Activated naive CD8-positive, alpha-beta T cell treated with anti-CD3 and anti-CD28 coated beads, Interleukin-2, amount 50 U/mL, for 24 hours (primary cell): ENCODE measurements at regions not wholly inside any gene's neighbourhood (a gene's known extent, or its start where the extent isn't known, plus 50 kb on each side); places are given as distances from the start of the nearest gene placed in this dataset.
"Not testable (repeated sequence)": the region's sequence is repeated elsewhere in the genome, so short reads cannot be mapped to it uniquely, and the experiment has no call there.

Experiments
- ATAC-seq: fragments of 150-1000 bp; cut with Tn5 transposase; one replicate; pipeline ENCODE4 v1.10.0; 2021
- DNase-seq: peaks from one replicate; pipeline ENCODE4 v3.0.0; 2021
- H3K27ac Mint-ChIP-seq: one replicate; pipeline ENCODE4 v1.8.0; 2021; ENCODE audit warnings: mild to moderate bottlenecking, mixed read lengths
- H3K27me3 Mint-ChIP-seq: one replicate; pipeline ENCODE4 v1.8.0; 2021; ENCODE audit warnings: mixed read lengths
- H3K36me3 Mint-ChIP-seq: one replicate; pipeline ENCODE4 v1.8.0; 2021; ENCODE audit warnings: low read depth, mixed read lengths
- H3K4me1 Mint-ChIP-seq: one replicate; pipeline ENCODE4 v1.8.0; 2021; ENCODE audit warnings: mixed read lengths
- H3K4me3 Mint-ChIP-seq: one replicate; pipeline ENCODE4 v1.8.0; 2021; ENCODE audit warnings: mild to moderate bottlenecking, moderate library complexity, mixed read lengths
- H3K9me3 Mint-ChIP-seq: one replicate; pipeline ENCODE4 v1.8.0; 2021; ENCODE audit warnings: mixed read lengths

DNA sequence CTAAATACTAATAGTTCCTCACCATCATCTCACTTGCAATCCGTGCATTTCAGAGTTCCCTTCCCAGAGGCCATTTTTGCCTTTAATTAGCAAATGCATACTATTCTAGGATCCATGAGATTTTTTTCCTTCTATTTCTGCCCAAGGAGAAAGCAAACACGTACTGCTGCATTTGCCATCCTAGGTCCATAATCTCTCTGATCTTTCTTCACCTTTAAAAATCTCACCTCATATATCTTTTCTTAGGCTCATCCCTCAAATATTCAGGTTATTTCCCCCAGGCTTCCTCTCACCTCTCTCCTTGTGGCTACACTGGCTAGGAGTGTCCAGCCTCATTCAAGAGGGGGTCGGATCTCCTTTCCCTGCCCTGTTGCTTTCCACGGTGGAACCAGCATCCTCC, 338.6 kb downstream of the SETD4 start:
- DNase-seq (no peak), ATAC-seq (no peak)
- Mint-ChIP-seq H3K4me3 (no peak overlapping the region), H3K36me3 (no peaks in the 10 kb centered on the region), H3K4me1 (no peaks in the 10 kb centered on the region), H3K27me3 (peaks cover 4% of the 10 kb centered on the region), H3K27ac (no peak overlapping the region), H3K9me3 (no peaks in the 10 kb centered on the region)

DNA sequence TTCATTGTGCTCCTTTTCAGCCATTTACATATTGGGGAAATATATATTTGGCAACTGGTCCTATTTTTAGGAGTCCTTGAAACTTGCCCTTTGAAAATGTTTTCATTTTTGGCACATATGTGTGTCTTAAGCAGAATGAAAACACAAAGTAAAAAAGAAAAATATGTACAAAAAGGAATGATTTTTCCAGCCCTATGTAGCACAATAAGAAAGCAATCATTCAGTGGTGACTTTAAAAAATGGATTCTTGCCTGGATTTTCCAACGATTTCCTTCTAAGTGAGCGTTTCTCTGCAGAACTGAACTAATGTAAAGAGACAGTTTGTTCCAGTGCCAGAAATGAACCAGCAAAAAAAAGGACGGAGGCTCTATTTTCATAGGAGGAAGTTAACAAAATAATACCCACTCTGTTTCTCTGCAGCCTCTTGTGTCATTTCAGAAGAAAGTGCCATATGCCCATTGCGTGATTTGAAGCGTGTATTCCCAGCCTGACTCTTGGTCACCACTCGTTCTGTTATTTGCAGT, 340.1 kb downstream of the SETD4 start:
- H3K36me3 Mint-ChIP-seq: no peaks in the 10 kb centered on the region
- H3K4me1 Mint-ChIP-seq: no peaks in the 10 kb centered on the region
- peaks cover 3% of the 10 kb centered on the region for H3K27me3 Mint-ChIP-seq
- H3K27ac Mint-ChIP-seq: no peak overlapping the region
- ATAC-seq (no peak), DNase-seq (no peak)
- H3K9me3 Mint-ChIP-seq: no peaks in the 10 kb centered on the region
- H3K4me3 Mint-ChIP-seq: no peak overlapping the region

DNA sequence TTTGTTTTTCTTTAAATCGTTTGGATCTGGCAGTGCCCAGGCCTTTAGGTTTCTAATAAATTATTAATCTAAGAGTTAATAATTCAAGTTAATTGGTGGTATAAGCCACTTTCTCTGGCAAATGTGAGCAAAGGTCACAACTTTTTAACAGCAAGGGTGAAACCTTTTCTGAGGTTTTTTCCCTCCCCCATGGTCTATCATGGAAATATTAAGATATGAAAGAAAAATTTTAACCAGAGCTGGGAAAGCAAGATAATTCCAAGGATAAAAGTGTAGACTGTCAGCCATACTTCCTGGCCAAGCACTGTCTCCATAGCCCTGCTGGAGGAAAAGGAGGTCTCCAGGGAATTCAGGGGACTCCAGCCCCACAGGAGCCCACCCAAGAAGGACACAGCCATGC, 341.2 kb downstream of the SETD4 start:
- Mint-ChIP-seq H3K4me1 (no peaks in the 10 kb centered on the region), H3K27me3 (peaks cover 3% of the 10 kb centered on the region), H3K36me3 (no peaks in the 10 kb centered on the region), H3K4me3 (no peak overlapping the region), H3K9me3 (no peaks in the 10 kb centered on the region), H3K27ac (no peak overlapping the region)
- DNase-seq (no peak), ATAC-seq (no peak)

DNA sequence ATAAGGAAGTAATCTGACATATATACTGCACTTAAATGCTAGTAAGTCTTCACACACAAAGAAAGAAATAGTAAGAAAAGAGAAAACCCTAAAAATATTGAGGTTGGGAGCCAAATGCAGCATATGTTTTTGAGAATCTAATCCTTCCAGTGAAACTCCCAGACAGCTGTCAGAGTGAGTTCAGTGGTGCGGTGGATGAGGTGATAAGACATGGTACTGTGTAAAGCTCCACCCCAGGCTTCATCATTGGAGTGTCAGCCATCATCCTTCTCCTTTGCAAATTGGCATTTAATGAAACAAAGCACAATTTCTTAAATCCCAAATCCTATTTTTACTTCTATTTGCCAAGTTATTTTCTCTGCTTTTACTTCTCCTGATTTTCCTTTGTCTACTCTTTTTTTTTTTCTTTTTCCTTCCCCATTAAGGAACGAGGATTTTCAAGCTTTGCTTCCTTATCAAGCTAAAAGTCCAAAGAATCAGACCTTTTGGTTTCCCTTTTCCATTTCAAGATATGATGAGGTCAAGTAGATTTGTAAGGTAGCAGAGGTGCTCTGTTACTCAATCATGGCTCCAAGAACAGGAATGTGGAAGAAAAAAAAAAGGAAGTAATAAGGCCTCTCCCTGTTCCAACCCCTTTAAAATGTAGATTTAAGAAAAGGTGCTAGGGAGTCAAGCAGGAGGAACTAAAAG, 343.3 kb downstream of the SETD4 start:
- Mint-ChIP-seq H3K36me3 (no peaks in the 10 kb centered on the region), H3K27me3 (peaks cover 8% of the 10 kb centered on the region), H3K4me3 (no peak overlapping the region), H3K4me1 (no peaks in the 10 kb centered on the region), H3K27ac (no peak overlapping the region), H3K9me3 (no peaks in the 10 kb centered on the region)
- ATAC-seq: no peak
- DNase-seq: no peak

DNA sequence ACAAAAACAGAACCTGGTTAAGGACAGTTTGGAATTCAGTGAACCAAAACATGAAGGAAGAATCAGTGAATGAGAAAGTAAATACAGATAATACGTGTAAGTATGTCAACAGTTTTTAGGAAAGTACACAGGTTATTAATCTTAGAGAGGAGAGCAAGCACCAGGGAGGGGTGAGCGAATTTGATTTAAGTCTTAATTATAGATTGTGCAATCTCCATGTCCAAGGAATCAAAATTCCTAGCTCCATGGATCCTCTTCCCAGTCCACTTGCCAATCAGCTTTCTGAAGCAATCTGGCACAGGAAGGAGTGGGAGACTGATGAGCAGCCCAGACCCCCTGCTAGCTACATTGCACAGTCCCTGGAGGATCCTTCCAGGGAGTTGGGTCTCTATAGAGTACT, 346.4 kb downstream of the SETD4 start:
- Mint-ChIP-seq H3K4me1 (no peaks in the 10 kb centered on the region), H3K27ac (no peak overlapping the region), H3K4me3 (no peak overlapping the region), H3K27me3 (peaks cover 8% of the 10 kb centered on the region), H3K9me3 (no peaks in the 10 kb centered on the region), H3K36me3 (no peaks in the 10 kb centered on the region)
- DNase-seq (no peak), ATAC-seq (no peak)

DNA sequence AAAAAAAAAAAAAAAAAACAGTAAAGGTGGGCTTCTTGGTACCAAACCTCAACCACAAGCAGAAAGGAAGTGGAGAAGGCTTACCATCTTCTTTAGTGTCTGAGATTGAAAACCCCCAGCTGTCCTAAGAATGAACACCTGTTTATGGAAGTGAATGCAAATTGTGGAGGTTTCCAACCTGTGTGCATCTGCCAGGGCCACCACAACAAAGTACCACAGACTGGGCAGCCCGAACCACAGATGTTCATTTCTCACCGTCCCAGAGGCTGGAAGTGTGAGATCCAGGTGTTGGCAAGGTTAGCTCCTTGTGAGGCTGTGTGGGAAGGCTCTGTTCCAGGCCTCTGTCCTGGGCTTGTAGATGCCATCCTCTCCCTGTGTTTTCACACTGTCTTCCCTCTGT, 348.7 kb downstream of the SETD4 start:
- no peaks in the 10 kb centered on the region for H3K36me3 Mint-ChIP-seq
- DNase-seq (no peak), ATAC-seq (no peak)
- H3K4me1 Mint-ChIP-seq: no peaks in the 10 kb centered on the region
- peaks cover 8% of the 10 kb centered on the region for H3K27me3 Mint-ChIP-seq
- no peak overlapping the region for H3K4me3 Mint-ChIP-seq
- no peaks in the 10 kb centered on the region for H3K9me3 Mint-ChIP-seq
- H3K27ac Mint-ChIP-seq: no peak overlapping the region

DNA sequence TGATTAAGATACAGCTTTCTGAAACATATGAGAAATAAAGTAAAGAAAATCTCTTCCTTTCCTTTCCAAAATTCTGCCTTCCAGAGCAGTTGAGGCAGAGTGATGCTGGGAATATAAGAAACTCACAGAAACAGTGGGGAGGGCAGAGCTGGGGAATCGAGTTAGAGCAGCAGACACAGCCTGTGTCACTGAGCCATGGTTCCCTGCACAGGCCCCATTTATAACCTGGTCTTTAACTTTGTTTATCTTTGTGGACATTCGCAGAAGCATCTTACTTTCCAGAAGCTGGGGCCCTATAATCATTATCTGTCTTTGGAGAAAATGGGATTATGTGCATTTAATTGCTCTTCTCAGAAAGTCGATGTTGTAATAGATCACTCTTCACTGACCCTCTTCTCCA, 349.1 kb downstream of the SETD4 start:
- H3K9me3 Mint-ChIP-seq: no peaks in the 10 kb centered on the region
- H3K27me3 Mint-ChIP-seq: peaks cover 8% of the 10 kb centered on the region
- no peak overlapping the region for H3K4me3 Mint-ChIP-seq
- H3K36me3 Mint-ChIP-seq: no peaks in the 10 kb centered on the region
- ATAC-seq: no peak
- no peaks in the 10 kb centered on the region for H3K4me1 Mint-ChIP-seq
- no peak for DNase-seq
- H3K27ac Mint-ChIP-seq: no peak overlapping the region

DNA sequence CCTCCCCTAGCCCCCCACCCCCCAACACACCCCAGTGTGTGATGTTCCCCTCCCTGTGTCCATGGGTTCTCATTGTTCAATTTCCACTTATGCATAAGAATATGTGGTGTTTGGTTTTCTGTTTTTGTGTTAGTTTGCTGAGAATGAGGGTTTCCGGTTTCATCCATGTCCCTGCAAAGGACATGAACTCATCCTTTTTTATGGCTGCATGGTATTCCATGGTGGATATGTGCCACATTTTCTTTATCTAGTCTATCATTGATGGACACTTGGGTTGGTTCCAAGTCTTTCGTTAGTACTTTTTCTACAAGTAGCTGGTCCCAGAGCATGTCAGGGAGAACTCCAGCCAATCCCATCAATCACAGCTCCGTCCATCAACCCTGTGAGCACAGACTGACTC, 350.3 kb downstream of the SETD4 start:
- not testable (repeated sequence) for DNase-seq, H3K36me3 Mint-ChIP-seq, H3K9me3 Mint-ChIP-seq, ATAC-seq, H3K27ac Mint-ChIP-seq, H3K4me3 Mint-ChIP-seq, H3K4me1 Mint-ChIP-seq
- peaks cover 13% of the 10 kb centered on the region for H3K27me3 Mint-ChIP-seq

DNA sequence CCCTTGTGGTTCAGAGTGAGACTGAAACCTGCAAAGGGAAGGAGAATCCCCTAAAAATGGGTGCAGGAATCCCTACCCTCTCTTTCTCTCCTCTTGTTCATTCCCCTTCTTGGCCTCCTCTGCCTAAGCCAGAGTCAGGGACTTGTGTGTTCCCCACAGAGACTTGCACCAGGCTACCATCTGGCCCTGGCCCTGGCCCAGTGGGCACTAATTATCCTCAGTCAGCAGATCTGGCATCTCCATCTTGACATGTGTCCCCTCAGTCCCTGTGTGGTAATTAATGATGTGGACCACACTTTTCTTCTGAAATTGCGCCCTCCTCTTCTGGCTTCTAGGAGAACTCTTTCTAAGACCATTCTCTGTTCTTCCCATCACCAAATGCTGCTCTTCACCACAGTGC, 354.4 kb downstream of the SETD4 start:
- Mint-ChIP-seq H3K4me3 (no peak overlapping the region), H3K9me3 (no peaks in the 10 kb centered on the region), H3K27ac (no peak overlapping the region), H3K36me3 (no peaks in the 10 kb centered on the region), H3K27me3 (peaks cover 18% of the 10 kb centered on the region), H3K4me1 (no peaks in the 10 kb centered on the region)
- DNase-seq (no peak), ATAC-seq (no peak)

DNA sequence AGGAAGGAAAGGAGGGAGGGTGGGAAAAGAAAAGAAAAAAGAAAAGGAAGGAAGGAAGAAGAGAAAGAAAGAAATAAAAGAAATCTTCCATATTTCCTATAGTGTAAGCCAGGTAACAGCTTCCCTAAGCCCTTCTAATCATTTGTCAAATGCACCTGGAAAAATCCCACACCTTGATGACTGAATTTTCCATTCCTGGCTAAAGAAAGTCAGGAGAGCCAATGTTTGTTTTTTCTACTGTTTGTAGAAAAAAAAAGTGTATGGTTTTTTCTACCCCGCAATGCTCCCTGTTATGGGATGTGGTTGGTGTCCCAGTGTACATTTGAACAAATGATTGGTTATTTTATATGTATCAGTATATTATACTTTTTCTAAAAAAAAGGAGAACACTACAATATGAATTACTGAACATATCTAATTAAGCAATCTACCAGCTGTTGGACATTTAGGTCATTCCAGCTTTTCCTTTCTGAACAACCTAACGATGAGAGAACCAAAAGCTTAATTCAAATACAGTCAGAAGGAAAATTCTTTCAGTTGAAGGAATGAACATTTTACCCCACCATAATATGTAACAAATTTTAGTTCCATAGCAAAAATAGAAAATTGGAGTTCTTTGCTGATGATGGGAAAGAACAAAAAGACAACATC, 355.0 kb downstream of the SETD4 start:
- Mint-ChIP-seq H3K4me1 (no peaks in the 10 kb centered on the region), H3K27me3 (peaks cover 21% of the 10 kb centered on the region), H3K36me3 (no peaks in the 10 kb centered on the region), H3K9me3 (no peaks in the 10 kb centered on the region), H3K27ac (no peak overlapping the region), H3K4me3 (no peak overlapping the region)
- ATAC-seq (no peak), DNase-seq (no peak)

DNA sequence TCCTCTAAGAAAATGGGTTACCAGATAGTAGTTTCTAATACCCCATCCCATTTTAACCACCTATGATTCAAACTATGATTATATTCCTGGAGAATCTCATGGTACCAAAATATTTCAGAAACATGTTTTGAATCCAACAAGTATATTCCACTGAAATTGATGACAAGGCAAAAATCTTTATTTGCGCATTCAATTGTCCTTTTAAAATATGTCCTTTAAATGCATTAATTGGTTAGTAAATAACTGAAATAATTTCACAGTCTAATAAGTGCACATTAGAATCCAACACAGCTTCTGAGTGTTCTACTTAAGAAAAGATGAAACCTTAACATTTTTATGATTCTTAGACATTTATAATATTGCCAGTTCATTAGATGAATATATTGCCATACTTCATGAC, 356.6 kb downstream of the SETD4 start:
- Mint-ChIP-seq H3K4me3 (no peak overlapping the region), H3K27me3 (peaks cover 25% of the 10 kb centered on the region), H3K27ac (no peak overlapping the region), H3K36me3 (no peaks in the 10 kb centered on the region), H3K9me3 (no peaks in the 10 kb centered on the region), H3K4me1 (no peaks in the 10 kb centered on the region)
- no peak for ATAC-seq
- no peak for DNase-seq

DNA sequence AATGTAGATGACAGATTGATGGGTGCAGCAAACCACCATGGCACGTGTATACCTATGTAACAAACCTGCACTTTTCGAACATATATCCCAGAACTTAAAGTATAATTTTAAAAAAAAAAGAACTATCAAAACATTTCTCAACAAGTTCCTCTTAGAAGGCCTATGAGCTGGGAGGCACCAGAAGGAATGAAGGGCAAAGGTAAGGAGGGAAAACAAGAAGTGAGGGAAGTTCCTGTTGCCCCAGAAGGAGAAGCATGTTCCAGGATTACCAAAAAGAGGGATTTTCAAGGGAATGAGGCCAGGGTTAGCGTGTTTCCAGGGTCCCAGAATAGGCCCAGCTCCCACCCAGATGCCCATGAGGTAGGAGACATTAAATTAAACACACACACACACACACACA, 361.0 kb downstream of the SETD4 start:
- no peak for DNase-seq
- Mint-ChIP-seq H3K27me3 (peaks cover 18% of the 10 kb centered on the region), H3K36me3 (no peaks in the 10 kb centered on the region), H3K4me3 (no peak overlapping the region), H3K4me1 (no peaks in the 10 kb centered on the region), H3K9me3 (no peaks in the 10 kb centered on the region), H3K27ac (no peak overlapping the region)
- no peak for ATAC-seq

DNA sequence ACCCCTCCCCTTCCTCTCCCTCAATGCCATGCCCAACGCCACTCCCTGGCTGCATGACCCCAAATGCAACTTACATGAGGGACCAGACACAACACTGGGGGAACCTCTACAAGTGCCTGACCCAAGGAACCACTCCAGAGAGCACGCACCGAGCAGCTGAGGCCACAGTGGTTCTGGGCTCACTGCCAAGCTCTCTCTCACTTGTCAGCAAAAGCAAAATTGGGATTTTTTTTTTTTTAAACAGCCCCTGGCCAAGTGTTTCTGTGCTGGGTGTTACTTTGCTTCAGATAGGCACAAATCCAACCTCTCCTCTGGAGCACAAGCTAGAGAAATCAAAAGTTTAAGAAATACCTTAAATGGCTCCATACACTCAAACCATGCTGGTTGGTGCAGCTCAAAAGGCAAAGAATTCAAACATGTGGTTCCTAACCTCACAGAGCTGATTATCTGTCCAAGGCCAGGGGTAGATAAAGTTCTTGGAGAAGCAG, 363.0 kb downstream of the SETD4 start:
- Mint-ChIP-seq H3K9me3 (no peaks in the 10 kb centered on the region), H3K27me3 (peaks cover 11% of the 10 kb centered on the region), H3K36me3 (no peaks in the 10 kb centered on the region), H3K4me1 (no peaks in the 10 kb centered on the region), H3K4me3 (no peak overlapping the region), H3K27ac (no peak overlapping the region)
- no peak for DNase-seq
- ATAC-seq: no peak

DNA sequence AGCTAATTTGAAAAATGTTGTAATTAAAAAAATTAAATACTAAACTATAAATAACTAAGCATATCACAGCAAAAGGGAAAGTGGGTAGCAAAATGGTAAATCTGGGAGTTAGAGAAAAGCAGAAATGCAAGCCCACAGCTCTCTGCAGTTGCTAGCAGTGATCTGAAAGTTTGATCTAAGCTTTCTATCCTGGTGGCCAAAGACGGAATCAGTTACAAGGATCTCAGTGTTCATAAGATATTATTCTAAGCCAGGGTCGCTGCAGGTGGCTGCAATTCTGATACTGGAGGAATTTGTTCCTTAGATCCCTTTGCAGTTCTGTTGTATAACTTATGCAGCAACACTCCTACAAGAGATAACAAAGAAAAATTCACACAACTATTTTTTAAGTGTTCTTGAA, 363.7 kb downstream of the SETD4 start:
- Mint-ChIP-seq H3K4me3 (no peak overlapping the region), H3K4me1 (no peaks in the 10 kb centered on the region), H3K27ac (no peak overlapping the region), H3K9me3 (no peaks in the 10 kb centered on the region), H3K27me3 (peaks cover 12% of the 10 kb centered on the region), H3K36me3 (no peaks in the 10 kb centered on the region)
- no peak for ATAC-seq
- no peak for DNase-seq

DNA sequence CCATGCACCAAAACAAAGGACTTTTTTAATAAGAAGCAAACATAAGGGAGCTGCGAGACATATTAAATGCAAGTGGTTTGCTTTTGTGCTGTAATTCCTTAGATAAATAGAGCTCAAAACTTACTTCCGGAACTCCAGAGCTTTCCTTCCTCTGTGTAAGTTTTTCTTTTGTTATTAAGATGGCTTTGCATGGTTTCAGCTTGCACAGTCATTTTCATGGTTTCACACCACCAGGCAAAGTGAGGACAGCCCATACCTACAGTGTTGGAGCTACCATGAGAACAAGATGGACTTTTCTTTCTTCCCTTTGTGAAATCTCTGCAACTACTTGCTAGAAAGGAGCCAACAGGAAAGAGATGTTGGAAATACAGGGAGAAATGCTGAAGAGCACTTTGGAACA, 368.0 kb downstream of the SETD4 start:
- Mint-ChIP-seq H3K9me3 (no peaks in the 10 kb centered on the region), H3K27ac (no peak overlapping the region), H3K4me3 (no peak overlapping the region), H3K36me3 (no peaks in the 10 kb centered on the region), H3K4me1 (no peaks in the 10 kb centered on the region), H3K27me3 (peaks cover 16% of the 10 kb centered on the region)
- ATAC-seq (no peak), DNase-seq (no peak)
